ENCODE measurements at regions not wholly inside any gene's neighbourhood (a gene's known extent, or its start where the extent isn't known, plus 50 kb on each side); places are given as distances from the start of the nearest gene placed in this dataset.
"Not testable (repeated sequence)": the region's sequence is repeated elsewhere in the genome, so short reads cannot be mapped to it uniquely, and the experiment has no call there.

DNA sequence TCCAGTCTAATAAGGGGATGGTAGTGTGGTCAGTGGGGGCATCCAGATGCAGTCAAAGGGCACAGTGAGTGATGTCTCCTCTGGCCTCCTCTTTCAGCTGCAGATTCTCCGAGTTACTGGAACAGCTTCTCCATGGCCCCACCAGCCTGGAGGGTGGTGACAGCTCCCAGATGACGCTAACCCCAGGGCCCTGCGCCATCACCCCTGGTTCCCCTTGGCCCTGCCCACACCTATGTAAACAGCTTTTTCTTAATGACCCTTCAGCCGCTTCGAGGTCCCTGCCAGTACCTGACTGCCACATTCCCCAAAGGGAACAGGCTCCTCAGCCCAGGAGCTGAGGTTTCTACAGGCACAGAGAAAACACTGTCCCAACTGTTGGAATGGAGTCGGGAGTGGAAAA, 235.0 kb downstream of the POTED start:
- TF ChIP-seq, protein P1, sequence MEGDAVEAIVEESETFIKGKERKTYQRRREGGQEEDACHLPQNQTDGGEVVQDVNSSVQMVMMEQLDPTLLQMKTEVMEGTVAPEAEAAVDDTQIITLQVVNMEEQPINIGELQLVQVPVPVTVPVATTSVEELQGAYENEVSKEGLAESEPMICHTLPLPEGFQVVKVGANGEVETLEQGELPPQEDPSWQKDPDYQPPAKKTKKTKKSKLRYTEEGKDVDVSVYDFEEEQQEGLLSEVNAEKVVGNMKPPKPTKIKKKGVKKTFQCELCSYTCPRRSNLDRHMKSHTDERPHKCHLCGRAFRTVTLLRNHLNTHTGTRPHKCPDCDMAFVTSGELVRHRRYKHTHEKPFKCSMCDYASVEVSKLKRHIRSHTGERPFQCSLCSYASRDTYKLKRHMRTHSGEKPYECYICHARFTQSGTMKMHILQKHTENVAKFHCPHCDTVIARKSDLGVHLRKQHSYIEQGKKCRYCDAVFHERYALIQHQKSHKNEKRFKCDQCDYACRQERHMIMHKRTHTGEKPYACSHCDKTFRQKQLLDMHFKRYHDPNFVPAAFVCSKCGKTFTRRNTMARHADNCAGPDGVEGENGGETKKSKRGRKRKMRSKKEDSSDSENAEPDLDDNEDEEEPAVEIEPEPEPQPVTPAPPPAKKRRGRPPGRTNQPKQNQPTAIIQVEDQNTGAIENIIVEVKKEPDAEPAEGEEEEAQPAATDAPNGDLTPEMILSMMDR (IDR thresholded peaks at IDR 0.05; ENCODE audit: low read depth, low read length) = not testable (repeated sequence)
- TF ChIP-seq POLR2A (IDR thresholded peaks at IDR 0.05; ENCODE audit: extremely low read depth, insufficient read length) = not testable (repeated sequence)
